Posterior vena cava (tissue), 2 donors: ENCODE measurements at regions not wholly inside any gene's neighbourhood (a gene's known extent, or its start where the extent isn't known, plus 50 kb on each side); places are given as distances from the start of the nearest gene placed in this dataset.
"Not testable (repeated sequence)": the region's sequence is repeated elsewhere in the genome, so short reads cannot be mapped to it uniquely, and the experiment has no call there.

Source experiments
- DNase-seq: peaks from one replicate; pipeline ENCODE4 v3.0.0-alpha.2; 2020; ENCODE audit warnings: low spot score
- intact Hi-C, 2 donors: fragments of 100-400 bp; cut with DNase I; formaldehyde crosslinking; loops; one replicate each; pipeline versions ENCODE4 v1.14.1 to v1.14.2; 2022 to 2023
- donor health status: DM: yes; HTN: yes; CAD: no.
- donor health status: DM: yes; HTN: yes; CAD: no.

DNA sequence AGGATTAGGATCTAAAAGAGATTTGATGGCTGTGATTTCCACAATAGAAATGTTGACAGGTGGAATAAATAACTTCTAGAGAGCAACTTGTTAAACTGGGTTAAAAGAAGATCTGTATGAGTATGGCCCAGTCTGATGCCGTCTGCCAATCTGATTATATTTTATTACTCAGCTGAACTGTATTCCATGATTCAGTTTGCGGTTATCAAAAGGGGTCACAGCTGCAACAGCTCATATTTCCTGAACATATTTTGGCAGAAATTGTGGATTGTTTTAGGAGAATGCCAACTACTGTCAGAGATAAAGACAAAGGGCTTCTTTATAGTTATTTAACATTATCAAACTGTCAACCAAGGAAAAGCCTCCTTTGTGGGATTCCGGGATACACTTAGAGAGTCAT is 244.8 kb upstream of the MINDY3 start:
- DNase-seq = no peak
- intact Hi-C loops = no loop called here

DNA sequence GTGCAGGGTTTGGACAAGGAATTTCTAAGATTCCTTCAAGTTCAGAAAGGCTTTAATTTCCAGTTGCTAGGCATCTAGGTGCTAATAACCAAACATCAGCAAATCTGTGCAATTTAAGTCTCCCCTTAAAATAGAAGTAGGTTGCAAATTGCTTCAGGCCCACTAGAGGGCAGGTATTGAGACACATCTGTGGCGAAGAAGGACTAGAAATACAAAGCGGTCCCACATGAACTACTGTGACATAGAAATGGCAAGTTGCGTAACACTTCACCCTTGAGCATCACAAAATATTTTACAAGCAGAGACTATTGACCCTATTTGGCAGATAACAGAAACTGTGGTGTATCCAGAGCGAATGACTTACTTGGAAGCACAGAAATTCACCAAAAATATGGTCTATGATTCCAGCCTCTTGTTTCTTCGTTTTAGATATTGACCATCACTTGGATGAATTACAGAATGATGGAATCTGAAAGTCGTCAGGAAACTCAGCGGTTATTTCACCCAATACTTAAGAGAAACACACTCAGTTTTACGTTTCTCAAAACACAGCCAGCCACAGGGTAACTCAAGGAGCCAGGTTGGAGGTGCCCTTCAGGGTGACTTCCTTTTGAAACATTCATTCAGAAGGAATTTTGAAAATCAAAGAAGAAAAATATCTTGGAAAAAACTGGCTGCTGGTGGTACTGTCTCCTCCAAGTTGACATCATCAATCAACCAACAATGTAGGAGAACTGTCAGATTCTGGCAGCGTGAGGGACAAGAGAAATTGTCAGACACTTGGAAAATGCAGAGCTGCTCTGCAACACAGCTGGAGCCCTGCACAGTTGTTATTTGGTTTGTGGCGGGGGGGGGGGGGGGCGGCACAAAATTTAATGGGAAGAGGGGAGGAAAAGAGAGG is 256.3 kb upstream of the MINDY3 start:
- no peak for DNase-seq
- intact Hi-C loops = no loop called here

DNA sequence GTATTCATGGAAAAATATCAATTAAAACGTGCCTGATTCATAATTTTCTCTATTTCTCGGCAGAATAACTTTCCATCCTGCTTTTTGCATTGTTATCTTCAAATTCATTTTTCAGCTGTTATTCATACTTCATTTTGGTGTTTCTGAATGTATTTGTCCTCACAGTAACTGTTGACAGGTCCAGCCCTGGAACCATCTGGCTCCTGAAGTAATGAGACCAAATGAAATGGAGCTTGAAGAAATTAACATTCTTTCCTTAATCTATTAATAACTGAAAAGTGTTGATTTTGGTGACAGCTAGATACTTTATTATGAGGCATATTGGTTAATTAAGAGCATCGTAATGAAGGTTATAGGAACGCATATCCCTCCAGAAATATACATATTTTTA is 257.0 kb upstream of the MINDY3 start:
- DNase-seq = no peak
- intact Hi-C loops = no loop called here

DNA sequence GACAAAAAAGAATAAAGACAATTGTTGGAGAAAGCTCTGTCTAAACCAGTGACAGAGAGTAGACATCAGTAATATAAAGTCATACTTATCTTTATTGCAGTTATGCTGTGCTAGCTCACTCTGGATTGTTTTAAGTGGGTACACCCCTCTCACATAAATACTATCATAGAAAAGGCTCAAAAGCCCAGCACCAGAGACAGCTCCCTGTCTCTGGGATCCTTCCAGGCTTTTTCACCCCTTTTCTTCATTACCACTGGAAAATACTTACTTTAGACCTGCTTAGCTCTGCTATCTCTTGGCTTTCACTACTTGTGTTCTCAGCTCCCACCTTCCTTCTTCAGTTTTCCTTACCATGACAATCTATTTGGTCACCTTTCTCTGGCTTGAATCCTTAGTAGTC is 259.1 kb upstream of the MINDY3 start:
- no peak for DNase-seq
- intact Hi-C loops = no loop called here

DNA sequence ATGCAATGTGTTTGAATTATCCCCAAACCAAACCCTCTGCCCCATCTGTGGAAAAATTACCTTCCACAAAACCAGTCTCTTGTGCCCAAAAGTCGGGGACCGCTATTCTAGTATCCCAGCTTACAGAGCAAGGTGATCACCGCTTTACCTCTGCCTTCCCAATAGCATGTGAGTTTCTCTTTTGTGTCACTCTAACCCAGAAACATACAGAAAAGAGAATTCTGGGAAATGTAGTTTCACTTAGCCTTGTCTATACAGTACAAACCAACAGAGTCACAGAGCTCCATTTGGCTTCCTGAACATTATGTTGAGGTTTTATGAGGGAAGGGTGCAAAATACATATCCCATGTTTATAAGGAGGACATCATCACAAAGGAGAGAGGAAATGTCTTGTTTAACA is 260.3 kb upstream of the MINDY3 start:
- DNase-seq = no peak
- intact Hi-C loops = no loop called here

DNA sequence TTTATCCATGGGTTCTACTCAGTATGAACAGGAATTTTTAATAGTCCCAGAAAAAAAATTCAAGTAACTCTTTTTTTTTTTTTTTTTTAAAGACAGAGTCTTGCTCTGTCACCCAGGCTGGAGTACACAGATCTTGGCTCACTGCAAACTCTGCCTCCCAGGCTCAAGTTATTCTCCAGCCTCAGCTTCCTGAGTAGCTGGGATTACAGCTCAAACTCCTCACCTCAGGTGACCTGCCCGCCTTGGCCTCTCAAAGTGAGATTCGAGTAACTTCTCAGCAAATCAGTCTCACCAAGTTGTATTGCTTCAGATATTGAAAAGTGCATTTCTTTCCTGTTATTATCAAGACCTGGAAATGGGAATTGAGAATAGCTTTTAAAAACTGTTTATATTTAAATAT is 281.2 kb upstream of the MINDY3 start:
- intact Hi-C loops = no loop called here
- no peak for DNase-seq

DNA sequence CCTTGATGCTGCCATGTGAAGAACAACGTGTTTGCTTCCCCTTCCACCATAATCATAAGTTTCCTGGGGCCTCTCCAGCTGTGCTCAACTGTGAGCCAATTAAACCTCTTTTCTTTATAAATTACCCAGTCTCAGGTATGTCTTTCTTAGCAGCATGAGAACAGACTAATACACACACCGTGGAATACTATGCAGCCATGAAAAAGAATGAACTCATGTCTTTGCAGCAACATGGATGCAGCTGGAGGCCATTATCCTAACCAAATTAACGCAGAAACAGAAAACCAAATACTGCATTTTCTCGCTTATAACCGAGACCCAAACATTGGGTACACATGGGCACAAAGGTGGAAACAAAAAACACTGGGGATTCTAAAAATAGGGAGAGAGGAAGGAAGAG is 286.7 kb upstream of the MINDY3 start:
- intact Hi-C loops = no loop called here
- DNase-seq = no peak

DNA sequence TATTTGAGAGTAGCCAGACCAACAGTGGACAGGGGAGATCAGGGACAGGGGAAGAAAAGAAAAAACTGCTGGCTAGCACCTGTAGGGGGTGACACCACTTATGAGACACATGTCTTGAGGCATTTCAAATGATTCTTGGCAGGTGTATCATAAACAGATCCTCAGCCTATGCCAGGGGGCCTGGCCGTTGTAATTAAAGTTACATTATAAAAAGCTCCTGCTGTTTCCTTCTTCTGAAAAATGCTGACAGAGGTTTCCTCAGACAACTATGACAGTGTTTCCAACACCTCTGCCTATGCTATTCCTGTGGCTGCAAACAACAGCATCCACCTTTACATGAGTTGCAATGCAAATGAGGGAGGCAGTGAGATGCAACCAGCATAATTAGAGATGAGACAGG is 281.0 kb upstream of the PTER start:
- no peak for DNase-seq
- intact Hi-C loops = no loop called here

DNA sequence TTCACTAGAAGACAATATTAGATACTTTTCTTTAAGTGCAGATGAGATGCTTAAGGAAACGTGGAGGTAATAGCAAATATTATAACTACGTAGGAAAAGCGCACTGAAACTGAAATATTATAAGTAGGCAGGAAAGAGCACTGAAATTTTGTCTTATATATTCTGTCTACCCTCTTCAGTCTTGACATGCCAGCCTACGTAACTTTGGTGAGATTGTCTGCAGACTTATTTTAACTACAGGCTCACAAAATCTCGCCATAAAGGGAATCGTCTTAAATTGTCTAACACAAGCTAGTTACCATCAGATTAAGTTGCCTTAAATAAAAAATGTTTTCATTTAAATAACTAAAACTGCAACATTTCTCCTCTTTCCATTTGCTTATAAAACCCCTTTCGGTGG is 280.1 kb upstream of the PTER start:
- intact Hi-C loops = no loop called here
- no peak for DNase-seq

DNA sequence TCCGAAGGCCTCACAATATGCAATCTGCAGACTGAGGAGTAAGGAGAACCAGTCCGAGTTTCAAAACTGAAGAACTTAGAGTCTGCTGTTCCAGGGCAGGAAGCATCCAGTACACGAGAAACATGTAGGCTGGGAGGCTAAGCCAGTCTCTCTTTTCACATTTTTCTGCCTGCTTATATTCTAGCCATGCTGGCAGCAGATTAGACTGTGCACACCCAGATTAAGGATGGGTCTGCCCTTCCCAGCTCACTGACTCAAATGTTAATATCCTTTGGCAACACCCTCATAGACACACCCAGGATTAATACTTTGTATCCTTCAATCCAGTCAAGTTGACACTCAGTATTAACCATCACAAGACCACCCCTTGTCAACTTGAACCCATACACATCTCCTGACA is 271.7 kb upstream of the PTER start:
- DNase-seq, intact Hi-C loops: not testable (repeated sequence)

DNA sequence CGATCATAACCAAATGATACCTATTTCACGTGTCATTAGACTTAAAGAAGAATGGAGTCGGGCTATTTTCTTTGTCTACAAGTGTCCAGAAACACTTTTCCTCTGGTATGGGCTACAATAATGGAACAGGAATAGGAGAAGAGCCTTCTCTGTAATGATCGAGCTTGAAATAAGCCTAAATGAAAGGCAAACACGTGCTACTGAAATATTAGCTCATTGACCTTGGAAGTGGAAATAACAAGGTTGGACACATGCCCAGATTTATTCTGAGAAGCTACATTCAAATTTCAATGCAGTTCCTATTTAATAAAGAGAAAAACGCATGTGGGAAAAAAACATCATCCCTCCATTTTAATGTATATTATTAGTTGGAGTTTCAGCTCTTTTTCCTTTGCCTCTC is 254.7 kb upstream of the PTER start:
- no peak for DNase-seq
- intact Hi-C loops = no loop called here

DNA sequence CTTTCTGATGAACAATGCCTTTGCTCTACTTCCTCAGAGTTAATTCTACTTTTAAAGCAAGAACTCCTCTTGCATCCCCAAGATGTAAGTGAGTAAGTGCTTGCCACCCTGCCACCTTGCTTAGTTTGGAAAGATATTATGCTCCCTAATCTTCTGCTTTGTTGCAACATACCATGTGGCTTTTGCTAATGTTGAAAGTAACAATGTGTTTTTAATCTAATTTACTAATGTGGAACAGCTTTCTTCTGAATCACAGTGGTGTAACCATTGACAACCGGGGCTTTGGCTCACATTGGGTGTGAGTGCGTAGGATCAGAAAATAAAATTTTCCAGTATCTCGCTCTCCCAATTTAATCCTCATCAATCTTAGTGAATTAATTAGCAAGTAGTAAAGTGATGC is 254.1 kb upstream of the PTER start:
- intact Hi-C loops = no loop called here

DNA sequence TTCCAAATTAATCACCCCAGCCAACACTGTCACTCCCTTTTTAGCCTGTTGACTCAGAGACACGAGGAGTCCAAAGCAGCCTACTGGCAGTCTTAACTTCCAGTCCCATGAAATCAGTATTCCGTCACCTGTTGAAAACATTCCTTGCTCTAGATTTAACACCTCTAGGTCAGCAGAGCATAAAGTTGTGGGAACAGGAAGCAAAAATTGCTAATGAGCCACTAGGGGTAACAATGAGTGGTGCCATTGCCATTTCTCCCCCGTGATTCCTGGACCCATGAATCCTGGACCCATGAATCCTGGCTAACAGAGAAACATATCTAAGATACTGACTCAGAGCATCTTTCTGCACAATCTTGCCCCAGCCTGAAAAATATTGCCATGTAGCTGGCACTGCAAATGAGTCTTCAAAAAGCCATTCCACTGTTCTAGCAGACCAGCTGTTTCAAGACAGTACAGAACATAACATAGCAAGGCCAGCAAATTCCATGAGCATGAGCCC is 252.7 kb upstream of the PTER start:
- intact Hi-C loops = no loop called here
- no peak for DNase-seq

More for the DNA sequence above, 254.1 kb upstream of the PTER start:
- no peak for DNase-seq

DNA sequence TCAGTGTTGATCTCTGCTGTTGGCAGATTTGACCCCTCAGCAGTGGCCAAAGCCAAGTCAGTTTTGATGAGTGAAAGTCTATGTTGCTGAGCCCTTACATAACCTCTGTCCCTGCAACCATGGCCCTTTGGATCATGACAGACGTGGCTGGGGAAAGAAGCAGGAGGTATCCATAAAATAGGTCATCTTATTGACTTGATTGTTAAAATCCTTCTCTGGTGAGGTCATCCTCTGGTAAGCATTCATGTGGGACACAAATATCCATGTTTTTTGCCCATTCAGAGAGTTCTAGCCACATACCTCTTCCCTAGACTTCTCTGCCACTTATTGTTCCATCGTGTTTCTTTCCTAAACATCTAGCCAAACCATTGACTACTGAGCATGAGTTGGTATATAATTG is 251.9 kb upstream of the PTER start:
- DNase-seq = no peak
- intact Hi-C loops = no loop called here

DNA sequence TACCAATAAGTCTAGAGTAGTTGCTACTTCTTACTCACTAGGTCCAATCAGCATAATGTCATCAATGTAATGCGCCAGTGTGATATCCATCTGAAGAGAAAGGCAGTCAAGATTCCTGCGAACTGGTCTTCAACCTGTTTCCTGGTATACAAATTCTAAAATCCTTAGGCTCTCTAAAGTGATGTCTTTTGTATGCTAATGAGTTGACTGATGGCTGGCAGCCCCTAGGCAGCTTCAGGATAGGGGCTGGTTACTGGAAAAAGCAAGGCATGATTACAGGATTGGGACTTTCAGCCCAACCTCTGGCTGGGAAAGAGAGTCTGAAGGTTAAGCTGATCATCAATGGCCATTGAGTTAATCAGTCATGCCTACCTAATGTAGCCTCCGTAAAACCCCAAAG is 250.2 kb upstream of the PTER start:
- intact Hi-C loops = no loop called here
- DNase-seq = no peak

DNA sequence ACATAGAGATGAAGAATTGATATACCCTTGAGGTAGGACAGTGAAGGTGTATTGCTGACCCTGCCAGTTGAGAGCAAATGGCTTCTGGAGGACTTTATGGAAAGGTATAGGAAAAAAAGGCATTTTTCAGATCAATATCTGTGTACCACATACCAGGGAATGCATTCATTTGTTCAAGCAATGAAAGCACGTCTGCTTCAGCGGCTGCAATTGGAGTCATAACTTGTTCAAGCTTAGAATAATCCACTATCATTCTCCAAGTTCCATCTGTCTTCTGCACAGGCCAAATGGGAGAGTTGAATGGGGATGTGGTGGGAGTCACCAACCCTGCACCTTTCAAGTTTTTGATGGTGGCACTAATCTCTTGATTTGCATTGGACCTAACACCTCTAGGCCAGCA is 249.6 kb upstream of the PTER start:
- intact Hi-C loops = no loop called here
- no peak for DNase-seq

DNA sequence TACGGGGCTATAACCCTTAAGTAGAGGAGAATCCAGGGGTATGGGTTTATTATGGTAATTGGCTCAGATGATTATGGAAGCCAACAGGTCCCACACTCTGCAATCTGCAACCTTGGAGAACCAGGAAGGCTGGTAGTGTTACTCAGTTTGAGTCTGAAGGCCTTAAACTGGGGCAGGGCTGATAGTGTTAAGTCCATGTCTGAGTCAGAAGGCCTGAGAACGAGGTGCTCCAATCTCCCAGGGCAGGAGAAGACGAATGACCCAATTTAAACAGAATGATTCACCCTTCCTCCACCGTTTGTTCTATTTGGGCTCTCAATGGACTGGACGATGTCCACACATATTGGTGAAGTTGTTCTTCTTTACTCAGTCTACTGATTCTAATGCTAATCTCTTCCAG is 244.5 kb upstream of the PTER start:
- intact Hi-C loops = no loop called here
- no peak for DNase-seq

DNA sequence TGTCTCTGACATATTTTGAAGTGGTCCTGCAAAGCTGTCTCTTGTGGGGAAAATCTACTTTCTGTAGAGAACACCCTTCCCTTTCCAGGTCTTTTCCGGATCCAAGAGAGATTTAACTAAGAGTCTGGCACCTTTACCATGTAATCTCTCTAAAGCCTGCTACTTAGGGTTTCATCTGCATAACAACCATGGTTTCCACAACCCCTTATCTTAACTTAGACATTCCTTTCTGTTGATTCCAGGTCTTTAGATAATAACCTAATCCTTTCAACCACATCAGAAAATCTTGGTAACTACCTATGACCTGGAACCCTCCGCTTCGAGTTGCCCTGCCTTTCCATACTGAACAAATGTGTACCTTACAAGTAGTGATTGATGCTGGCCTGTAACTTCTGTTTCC is 243.6 kb upstream of the PTER start:
- DNase-seq = no peak
- intact Hi-C loops = no loop called here

DNA sequence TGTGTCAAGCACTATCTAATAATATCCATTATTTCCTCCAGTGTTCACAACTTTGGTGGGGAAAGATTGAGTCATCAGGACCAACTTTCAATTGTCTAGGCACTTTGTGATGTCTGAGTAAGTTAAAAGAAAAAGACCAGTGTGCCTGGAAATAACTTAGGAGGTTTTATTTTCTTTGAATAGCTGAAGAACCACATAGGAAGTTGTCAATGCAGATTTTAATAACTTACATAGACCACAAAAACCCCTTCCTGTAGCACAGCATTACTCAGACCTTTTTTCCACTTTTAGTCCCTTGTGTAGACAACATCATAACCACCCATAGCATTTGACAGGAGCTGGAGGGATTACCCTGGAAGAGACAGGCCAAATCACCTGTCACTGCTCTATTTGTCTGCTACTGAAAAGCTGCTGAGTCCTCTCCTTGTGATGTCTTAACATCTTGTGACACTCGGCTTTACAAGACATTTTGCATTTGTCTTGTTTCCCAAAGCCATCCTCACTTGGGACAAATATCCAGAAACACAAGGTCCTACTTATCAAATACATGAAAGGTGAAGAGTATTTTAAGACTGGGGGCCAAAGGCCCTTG is 241.5 kb upstream of the PTER start:
- intact Hi-C loops = no loop called here
- no peak for DNase-seq

DNA sequence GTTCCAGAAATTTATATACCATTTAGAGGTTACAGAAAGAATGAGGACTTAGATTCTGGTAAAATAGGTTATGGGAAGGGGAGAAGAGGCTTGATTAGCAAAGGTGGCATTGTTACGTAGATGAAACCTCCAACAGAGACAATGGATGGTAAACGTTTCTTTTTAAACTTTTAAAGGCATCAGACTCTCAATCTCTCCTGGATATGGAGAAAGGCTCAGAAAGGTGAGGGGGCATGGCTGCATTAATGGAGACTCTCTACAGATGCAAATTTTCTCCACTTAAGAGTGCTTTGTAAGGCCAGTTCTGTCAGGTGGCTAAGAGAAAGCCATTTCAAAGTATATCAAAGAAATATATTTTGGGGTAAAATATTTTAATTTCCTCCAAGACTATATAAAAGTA is 240.9 kb upstream of the PTER start:
- no peak for DNase-seq
- intact Hi-C loops = no loop called here

DNA sequence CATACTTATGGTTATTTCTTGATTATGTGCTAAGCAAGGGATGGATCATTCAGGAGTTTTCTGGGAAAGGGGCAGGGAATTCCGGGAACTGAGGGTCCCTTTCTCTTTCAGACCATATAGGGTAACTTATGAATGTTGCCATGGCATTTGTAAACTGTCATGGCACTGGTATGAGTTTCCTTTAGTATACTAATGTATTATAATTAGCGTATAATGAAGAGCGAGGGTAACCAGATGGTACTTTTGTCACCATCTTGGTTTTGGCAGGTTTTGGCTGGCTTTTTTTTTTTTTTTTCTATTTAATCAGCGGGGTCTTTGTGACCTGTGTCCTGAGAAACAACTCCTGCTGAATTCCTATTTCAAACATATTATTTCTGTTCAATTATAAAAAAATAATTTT is 237.6 kb upstream of the PTER start:
- DNase-seq = no peak
- intact Hi-C loops = no loop called here
